ENCODE measurements at regions not wholly inside any gene's neighbourhood (a gene's known extent, or its start where the extent isn't known, plus 50 kb on each side); places are given as distances from the start of the nearest gene placed in this dataset.
A peak's percentile ranks its signal among the peaks of the same experiment; 100 is the strongest.

GRCh38 chr1:184161071-184161698 lies 109.7 kb downstream of the TSEN15 start:
- 42 to 56% (median 47%) methylated on average over 3 of the region's 3 CpGs for WGBS, 4 donors
- peak overlapping the region in 3 of 12 donors; percentile 26 to 76 (median 34) for H3K27ac ChIP-seq
- H3K36me3 ChIP-seq, result no peaks in the 10 kb centered on the region
- intact Hi-C loops (cut with DNase I), result no loop called here
- no peaks in the 10 kb centered on the region for H3K9me3 ChIP-seq
- DNase-seq (peak in 2 of 5 donors; percentile 28 to 38), ATAC-seq (peak in 3 of 4 donors; percentile 48 to 71 (median 59))
- H3K4me1 ChIP-seq, result peaks cover 0 to 77% (median 14%) of the 10 kb centered on the region in 12 donors
- no peak for TF ChIP-seq CTCF (IDR thresholded peaks at IDR 0.05)
- no peak for TF ChIP-seq POLR2A (IDR thresholded peaks at IDR 0.05)
- H3K4me3 ChIP-seq, result no peak overlapping the region
- H3K27me3 ChIP-seq, result no peaks in the 10 kb centered on the region

GRCh38 chr1:184162281-184162680 lies 110.8 kb downstream of the TSEN15 start:
- intact Hi-C loops (cut with DNase I), result loop anchor here in 1 of 10 donors (2.0 kb wide), 1 partner anchor 17 kb away; no protein-coding TSS in a partner anchor

GRCh38 chr1:184163674-184164465 lies 112.3 kb downstream of the TSEN15 start:
- intact Hi-C loops (cut with DNase I), result loop anchor here in 1 of 10 donors (2.0 kb wide), 1 partner anchor 19 kb away; no protein-coding TSS in a partner anchor
- Histone ChIP-seq H3K27me3 (no peaks in the 10 kb centered on the region), H3K36me3 (no peaks in the 10 kb centered on the region), H3K4me3 (no peak overlapping the region), H3K27ac (peak overlapping the region in 3 of 12 donors; percentile 1 to 66 (median 37)), H3K9me3 (no peaks in the 10 kb centered on the region), H3K4me1 (peaks cover 0 to 76% (median 17%) of the 10 kb centered on the region in 12 donors)
- WGBS, 4 donors, result 77 to 85% (median 83%) methylated on average over 3 of the region's 3 CpGs
- DNase-seq (peak in 3 of 5 donors; percentile 20 to 54 (median 34)), ATAC-seq (peak; percentile 51 to 74 (median 58))
- no peak for TF ChIP-seq POLR2A (IDR thresholded peaks at IDR 0.05)
- no peak for TF ChIP-seq CTCF (IDR thresholded peaks at IDR 0.05)

More at GRCh38 chr1:184162281-184162680, 110.8 kb downstream of the TSEN15 start:
- TF ChIP-seq CTCF (IDR thresholded peaks at IDR 0.05) (no peak), POLR2A (IDR thresholded peaks at IDR 0.05) (no peak)
- H3K4me3 ChIP-seq, result no peak overlapping the region
- peak overlapping the region in 1 of 12 donors; percentile 76 for H3K27ac ChIP-seq
- ATAC-seq, result peak in 2 of 4 donors; percentile 18 to 24
- no peaks in the 10 kb centered on the region for H3K9me3 ChIP-seq
- H3K36me3 ChIP-seq, result no peaks in the 10 kb centered on the region
- no peaks in the 10 kb centered on the region for H3K27me3 ChIP-seq
- H3K4me1 ChIP-seq, result peaks cover 0 to 83% (median 17%) of the 10 kb centered on the region in 12 donors
- peak; percentile 38 to 65 (median 59) for DNase-seq
- 69 to 81% (median 73%) methylated on average over 9 of the region's 9 CpGs for WGBS, 4 donors

- TF ChIP-seq POLR2A (IDR thresholded peaks at IDR 0.05) (no peak), CTCF (IDR thresholded peaks at IDR 0.05) (no peak)
- DNase-seq (peak in 3 of 5 donors; percentile 23 to 54 (median 42)), ATAC-seq (peak in 3 of 4 donors; percentile 43 to 56 (median 53))
- Histone ChIP-seq H3K27me3 (no peaks in the 10 kb centered on the region), H3K4me3 (no peak overlapping the region), H3K4me1 (peaks cover 0 to 70% (median 17%) of the 10 kb centered on the region in 12 donors), H3K27ac (peak overlapping the region in 3 of 12 donors; percentile 1 to 66 (median 37)), H3K36me3 (no peaks in the 10 kb centered on the region), H3K9me3 (no peaks in the 10 kb centered on the region)
- 47 to 72% (median 60%) methylated on average over 1 of the region's 1 CpG for WGBS, 4 donors
- intact Hi-C loops (cut with DNase I), result no loop called here
These were observed 113.0 kb downstream of the TSEN15 start for GRCh38 chr1:184164536-184164935.

Measured in heart left ventricle (tissue), 16 donors.